GM23338 (cell line): ENCODE measurements at regions not wholly inside any gene's neighbourhood (a gene's known extent, or its start where the extent isn't known, plus 50 kb on each side); places are given as distances from the start of the nearest gene placed in this dataset.

Experiments
- ATAC-seq: fragments of 200-7000 bp; cut with Tn5 transposase; 3 replicates; pipeline ENCODE4 v1.9.1; 2020
- DNase-seq: peaks from one replicate; pipeline ENCODE4 v3.0.0-alpha.2; 2015; ENCODE audit warnings: low spot score
- H2AFZ ChIP-seq: fragments of 200-600 bp; sonication (generic); 2 replicates; pipeline ENCODE4 v1.8.0; 2016; ENCODE audit warnings: antibody characterized with exemption, mild to moderate bottlenecking, moderate library complexity
- H3F3A ChIP-seq: fragments of 200-600 bp; sonication (generic); replicated peaks from 2 replicates; pipeline ENCODE4 v1.8.0; 2017; ENCODE audit warnings: antibody characterized with exemption, mixed run types, low read depth
- H3K27ac ChIP-seq: fragments of 200-600 bp; sonication (generic); 2 replicates; pipeline ENCODE4 v1.6.1; 2016; ENCODE audit warnings: low read depth
- H3K27me3 ChIP-seq: fragments of 200-600 bp; sonication (generic); 2 replicates; pipeline ENCODE4 v1.8.0; 2016; ENCODE audit warnings: mild to moderate bottlenecking, mixed run types, moderate library complexity; ENCODE audit not compliant: insufficient read depth
- H3K36me3 ChIP-seq: fragments of 200-600 bp; sonication (generic); 2 replicates; pipeline ENCODE4 v1.8.0; 2016; ENCODE audit warnings: mild to moderate bottlenecking; ENCODE audit not compliant: insufficient read depth
- H3K4me1 ChIP-seq: fragments of 200-600 bp; sonication (generic); 2 replicates; pipeline ENCODE4 v1.8.0; 2016; ENCODE audit warnings: mild to moderate bottlenecking, moderate library complexity; ENCODE audit not compliant: insufficient read depth
- H3K4me2 ChIP-seq: fragments of 200-600 bp; sonication (generic); 2 replicates; pipeline ENCODE4 v1.7.1; 2017; ENCODE audit warnings: mixed run types
- H3K4me3 ChIP-seq: fragments of 200-600 bp; sonication (generic); 2 replicates; pipeline ENCODE4 v1.6.1; 2016; ENCODE audit warnings: mixed run types
- H3K79me2 ChIP-seq: fragments of 200-600 bp; sonication (generic); replicated peaks from 2 replicates; pipeline ENCODE4 v1.8.0; 2017; ENCODE audit warnings: mild to moderate bottlenecking; ENCODE audit not compliant: insufficient read depth
- H3K9me2 ChIP-seq: fragments of 200-600 bp; sonication (generic); 2 replicates; pipeline ENCODE4 v1.8.0; 2017; ENCODE audit not compliant: insufficient read depth
- H4K20me1 ChIP-seq: fragments of 200-600 bp; sonication (generic); replicated peaks from 2 replicates; pipeline ENCODE4 v1.8.0; 2017; ENCODE audit warnings: mild to moderate bottlenecking; ENCODE audit not compliant: insufficient read depth
- H3K27ac Mint-ChIP-seq: 2 replicates; pipeline ENCODE4 v1.8.0; 2020; ENCODE audit warnings: inconsistent platforms, mild to moderate bottlenecking, moderate library complexity, mixed read lengths
- H3K27me3 Mint-ChIP-seq: 3 replicates; pipeline ENCODE4 v1.8.0; 2022; ENCODE audit warnings: low read depth, mild to moderate bottlenecking, moderate library complexity, mixed read lengths, inconsistent platforms; ENCODE audit not compliant: insufficient read depth, poor library complexity
- H3K36me3 Mint-ChIP-seq: 3 replicates; pipeline ENCODE4 v1.8.0; 2021; ENCODE audit warnings: low read depth, mild to moderate bottlenecking, inconsistent platforms, moderate library complexity, mixed read lengths
- H3K4me1 Mint-ChIP-seq: 3 replicates; pipeline ENCODE4 v1.8.0; 2020; ENCODE audit warnings: mild to moderate bottlenecking, inconsistent platforms, mixed read lengths
- H3K4me3 Mint-ChIP-seq: 3 replicates; pipeline ENCODE4 v1.8.0; 2021; ENCODE audit warnings: moderate library complexity, mild to moderate bottlenecking, inconsistent platforms, mixed read lengths
- H3K9me3 Mint-ChIP-seq: 3 replicates; pipeline ENCODE4 v1.8.0; 2020; ENCODE audit warnings: moderate library complexity, mild to moderate bottlenecking, inconsistent platforms, mixed read lengths
- CREB1 ChIP-seq: fragments of 250-450 bp; sonication (Bioruptor Pico); IDR thresholded peaks from 2 replicates; pipeline ENCODE4 v1.5.0; 2020; ENCODE audit warnings: low read depth, mild to moderate bottlenecking, moderate library complexity
- EZH2 ChIP-seq: fragments of 200-600 bp; sonication (generic); IDR thresholded peaks from one replicate; pipeline ENCODE4 v1.8.0; 2017; ENCODE audit warnings: antibody characterized with exemption, mild to moderate bottlenecking, low read depth; ENCODE audit not compliant: unreplicated experiment
- EZH2phosphoT487 ChIP-seq: fragments of 200-600 bp; sonication (generic); IDR thresholded peaks from one replicate; pipeline ENCODE4 v1.8.1; 2018; ENCODE audit warnings: antibody characterized with exemption; ENCODE audit not compliant: unreplicated experiment
- JUNB ChIP-seq: IDR thresholded peaks from one replicate; pipeline ENCODE4 v1.6.1; 2016; ENCODE audit warnings: antibody characterized with exemption; ENCODE audit not compliant: unreplicated experiment
- NANOG ChIP-seq: IDR thresholded peaks from 2 replicates; pipeline ENCODE4 v1.6.1; 2016; ENCODE audit warnings: antibody characterized with exemption, borderline replicate concordance
- POLR2AphosphoS5 ChIP-seq: IDR thresholded peaks from 2 replicates; pipeline ENCODE4 v1.6.1; 2016; ENCODE audit warnings: antibody characterized with exemption, low read depth
- STAT1 ChIP-seq: IDR thresholded peaks from one replicate; pipeline ENCODE4 v1.6.1; 2016; ENCODE audit warnings: antibody characterized with exemption; ENCODE audit not compliant: unreplicated experiment
- ZNF114 ChIP-seq: fragments of 250-450 bp; sonication (Bioruptor Pico); IDR thresholded peaks from 2 replicates; pipeline ENCODE4 v1.5.0; 2020; ENCODE audit warnings: mild to moderate bottlenecking, moderate library complexity
- ZNF331 ChIP-seq: fragments of 250-450 bp; sonication (Bioruptor Pico); IDR thresholded peaks from 2 replicates; pipeline ENCODE4 v1.5.0; 2020; ENCODE audit warnings: low read depth, mild to moderate bottlenecking, moderate library complexity
- TF ChIP-seq, protein P1 (sequence below): IDR thresholded peaks from 2 replicates; pipeline ENCODE4 v1.6.1; 2016; ENCODE audit warnings: antibody characterized with exemption
- TF ChIP-seq, protein P2 (sequence below), 2 experiments: fragments of 200-600 bp in 1 of 2; sonication (generic) in 1 of 2; conservative IDR thresholded peaks; 2 replicates each; pipeline versions ENCODE4 v1.5.1 to v1.6.1; 2016 to 2017; ENCODE audit warnings: antibody characterized with exemption in 2 of 2, low read depth in 2 of 2, mild to moderate bottlenecking in 2 of 2, moderate library complexity in 1 of 2
- TF ChIP-seq, protein P3 (sequence below): fragments of 250-450 bp; sonication (Bioruptor Pico); IDR thresholded peaks from 2 replicates; pipeline ENCODE4 v1.5.0; 2020; ENCODE audit warnings: mild to moderate bottlenecking, moderate library complexity
- TF ChIP-seq, protein P4 (sequence below): IDR thresholded peaks from one replicate; pipeline ENCODE4 v1.6.1; 2018; ENCODE audit warnings: antibody characterized with exemption; ENCODE audit not compliant: unreplicated experiment

DNA sequence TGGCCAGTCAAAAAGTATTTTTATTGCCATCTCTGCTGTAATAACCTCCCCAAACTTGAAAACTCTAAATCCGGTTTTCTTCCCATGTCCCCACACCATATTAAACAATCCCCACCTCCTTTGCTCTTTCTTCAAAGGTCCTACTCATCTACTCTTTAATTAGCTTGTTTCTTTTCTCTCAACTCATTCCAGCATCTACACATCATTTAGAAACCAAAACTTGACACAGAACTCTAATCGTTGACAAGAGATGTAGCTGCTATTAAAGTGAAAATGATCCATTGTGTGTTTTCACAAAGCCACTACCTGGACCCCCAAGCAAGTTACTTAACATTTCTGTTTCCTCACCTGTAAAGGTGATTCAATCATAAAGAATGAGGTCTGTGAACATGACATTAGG lies 436.3 kb upstream of the NPVF start:
- Histone ChIP-seq H3K79me2 (no peaks in the 10 kb centered on the region), H2AFZ (no peak overlapping the region), H3K4me2 (no peak overlapping the region), H3K36me3 (no peaks in the 10 kb centered on the region), H3K4me3 (no peak overlapping the region), H3K9me2 (no peaks in the 10 kb centered on the region), H3K27me3 (no peaks in the 10 kb centered on the region), H4K20me1 (no peaks in the 10 kb centered on the region), H3K27ac (no peak overlapping the region), H3F3A (no peaks in the 10 kb centered on the region), H3K4me1 (no peaks in the 10 kb centered on the region)
- ATAC-seq (no peak), DNase-seq (no peak)
- Mint-ChIP-seq H3K36me3 (no peaks in the 10 kb centered on the region), H3K4me1 (peaks cover 12% of the 10 kb centered on the region), H3K9me3 (no peaks in the 10 kb centered on the region), H3K27me3 (peaks cover 1% of the 10 kb centered on the region), H3K4me3 (no peak overlapping the region), H3K27ac (no peak overlapping the region)
- TF ChIP-seq, protein P1, sequence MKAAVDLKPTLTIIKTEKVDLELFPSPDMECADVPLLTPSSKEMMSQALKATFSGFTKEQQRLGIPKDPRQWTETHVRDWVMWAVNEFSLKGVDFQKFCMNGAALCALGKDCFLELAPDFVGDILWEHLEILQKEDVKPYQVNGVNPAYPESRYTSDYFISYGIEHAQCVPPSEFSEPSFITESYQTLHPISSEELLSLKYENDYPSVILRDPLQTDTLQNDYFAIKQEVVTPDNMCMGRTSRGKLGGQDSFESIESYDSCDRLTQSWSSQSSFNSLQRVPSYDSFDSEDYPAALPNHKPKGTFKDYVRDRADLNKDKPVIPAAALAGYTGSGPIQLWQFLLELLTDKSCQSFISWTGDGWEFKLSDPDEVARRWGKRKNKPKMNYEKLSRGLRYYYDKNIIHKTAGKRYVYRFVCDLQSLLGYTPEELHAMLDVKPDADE: no peak
- TF ChIP-seq STAT1: no peak
- TF ChIP-seq NANOG: no peak
- TF ChIP-seq ZNF114 (CRISPR knock-in tag): no peak
- TF ChIP-seq EZH2: no peak
- no peak for TF ChIP-seq ZNF331 (CRISPR knock-in tag)
- TF ChIP-seq, protein P2, sequence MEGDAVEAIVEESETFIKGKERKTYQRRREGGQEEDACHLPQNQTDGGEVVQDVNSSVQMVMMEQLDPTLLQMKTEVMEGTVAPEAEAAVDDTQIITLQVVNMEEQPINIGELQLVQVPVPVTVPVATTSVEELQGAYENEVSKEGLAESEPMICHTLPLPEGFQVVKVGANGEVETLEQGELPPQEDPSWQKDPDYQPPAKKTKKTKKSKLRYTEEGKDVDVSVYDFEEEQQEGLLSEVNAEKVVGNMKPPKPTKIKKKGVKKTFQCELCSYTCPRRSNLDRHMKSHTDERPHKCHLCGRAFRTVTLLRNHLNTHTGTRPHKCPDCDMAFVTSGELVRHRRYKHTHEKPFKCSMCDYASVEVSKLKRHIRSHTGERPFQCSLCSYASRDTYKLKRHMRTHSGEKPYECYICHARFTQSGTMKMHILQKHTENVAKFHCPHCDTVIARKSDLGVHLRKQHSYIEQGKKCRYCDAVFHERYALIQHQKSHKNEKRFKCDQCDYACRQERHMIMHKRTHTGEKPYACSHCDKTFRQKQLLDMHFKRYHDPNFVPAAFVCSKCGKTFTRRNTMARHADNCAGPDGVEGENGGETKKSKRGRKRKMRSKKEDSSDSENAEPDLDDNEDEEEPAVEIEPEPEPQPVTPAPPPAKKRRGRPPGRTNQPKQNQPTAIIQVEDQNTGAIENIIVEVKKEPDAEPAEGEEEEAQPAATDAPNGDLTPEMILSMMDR (conservative IDR thresholded peaks at IDR 0.05; ENCODE audit: low read depth in 2 of 2): no peak
- no peak for TF ChIP-seq EZH2phosphoT487
- TF ChIP-seq, protein P3, sequence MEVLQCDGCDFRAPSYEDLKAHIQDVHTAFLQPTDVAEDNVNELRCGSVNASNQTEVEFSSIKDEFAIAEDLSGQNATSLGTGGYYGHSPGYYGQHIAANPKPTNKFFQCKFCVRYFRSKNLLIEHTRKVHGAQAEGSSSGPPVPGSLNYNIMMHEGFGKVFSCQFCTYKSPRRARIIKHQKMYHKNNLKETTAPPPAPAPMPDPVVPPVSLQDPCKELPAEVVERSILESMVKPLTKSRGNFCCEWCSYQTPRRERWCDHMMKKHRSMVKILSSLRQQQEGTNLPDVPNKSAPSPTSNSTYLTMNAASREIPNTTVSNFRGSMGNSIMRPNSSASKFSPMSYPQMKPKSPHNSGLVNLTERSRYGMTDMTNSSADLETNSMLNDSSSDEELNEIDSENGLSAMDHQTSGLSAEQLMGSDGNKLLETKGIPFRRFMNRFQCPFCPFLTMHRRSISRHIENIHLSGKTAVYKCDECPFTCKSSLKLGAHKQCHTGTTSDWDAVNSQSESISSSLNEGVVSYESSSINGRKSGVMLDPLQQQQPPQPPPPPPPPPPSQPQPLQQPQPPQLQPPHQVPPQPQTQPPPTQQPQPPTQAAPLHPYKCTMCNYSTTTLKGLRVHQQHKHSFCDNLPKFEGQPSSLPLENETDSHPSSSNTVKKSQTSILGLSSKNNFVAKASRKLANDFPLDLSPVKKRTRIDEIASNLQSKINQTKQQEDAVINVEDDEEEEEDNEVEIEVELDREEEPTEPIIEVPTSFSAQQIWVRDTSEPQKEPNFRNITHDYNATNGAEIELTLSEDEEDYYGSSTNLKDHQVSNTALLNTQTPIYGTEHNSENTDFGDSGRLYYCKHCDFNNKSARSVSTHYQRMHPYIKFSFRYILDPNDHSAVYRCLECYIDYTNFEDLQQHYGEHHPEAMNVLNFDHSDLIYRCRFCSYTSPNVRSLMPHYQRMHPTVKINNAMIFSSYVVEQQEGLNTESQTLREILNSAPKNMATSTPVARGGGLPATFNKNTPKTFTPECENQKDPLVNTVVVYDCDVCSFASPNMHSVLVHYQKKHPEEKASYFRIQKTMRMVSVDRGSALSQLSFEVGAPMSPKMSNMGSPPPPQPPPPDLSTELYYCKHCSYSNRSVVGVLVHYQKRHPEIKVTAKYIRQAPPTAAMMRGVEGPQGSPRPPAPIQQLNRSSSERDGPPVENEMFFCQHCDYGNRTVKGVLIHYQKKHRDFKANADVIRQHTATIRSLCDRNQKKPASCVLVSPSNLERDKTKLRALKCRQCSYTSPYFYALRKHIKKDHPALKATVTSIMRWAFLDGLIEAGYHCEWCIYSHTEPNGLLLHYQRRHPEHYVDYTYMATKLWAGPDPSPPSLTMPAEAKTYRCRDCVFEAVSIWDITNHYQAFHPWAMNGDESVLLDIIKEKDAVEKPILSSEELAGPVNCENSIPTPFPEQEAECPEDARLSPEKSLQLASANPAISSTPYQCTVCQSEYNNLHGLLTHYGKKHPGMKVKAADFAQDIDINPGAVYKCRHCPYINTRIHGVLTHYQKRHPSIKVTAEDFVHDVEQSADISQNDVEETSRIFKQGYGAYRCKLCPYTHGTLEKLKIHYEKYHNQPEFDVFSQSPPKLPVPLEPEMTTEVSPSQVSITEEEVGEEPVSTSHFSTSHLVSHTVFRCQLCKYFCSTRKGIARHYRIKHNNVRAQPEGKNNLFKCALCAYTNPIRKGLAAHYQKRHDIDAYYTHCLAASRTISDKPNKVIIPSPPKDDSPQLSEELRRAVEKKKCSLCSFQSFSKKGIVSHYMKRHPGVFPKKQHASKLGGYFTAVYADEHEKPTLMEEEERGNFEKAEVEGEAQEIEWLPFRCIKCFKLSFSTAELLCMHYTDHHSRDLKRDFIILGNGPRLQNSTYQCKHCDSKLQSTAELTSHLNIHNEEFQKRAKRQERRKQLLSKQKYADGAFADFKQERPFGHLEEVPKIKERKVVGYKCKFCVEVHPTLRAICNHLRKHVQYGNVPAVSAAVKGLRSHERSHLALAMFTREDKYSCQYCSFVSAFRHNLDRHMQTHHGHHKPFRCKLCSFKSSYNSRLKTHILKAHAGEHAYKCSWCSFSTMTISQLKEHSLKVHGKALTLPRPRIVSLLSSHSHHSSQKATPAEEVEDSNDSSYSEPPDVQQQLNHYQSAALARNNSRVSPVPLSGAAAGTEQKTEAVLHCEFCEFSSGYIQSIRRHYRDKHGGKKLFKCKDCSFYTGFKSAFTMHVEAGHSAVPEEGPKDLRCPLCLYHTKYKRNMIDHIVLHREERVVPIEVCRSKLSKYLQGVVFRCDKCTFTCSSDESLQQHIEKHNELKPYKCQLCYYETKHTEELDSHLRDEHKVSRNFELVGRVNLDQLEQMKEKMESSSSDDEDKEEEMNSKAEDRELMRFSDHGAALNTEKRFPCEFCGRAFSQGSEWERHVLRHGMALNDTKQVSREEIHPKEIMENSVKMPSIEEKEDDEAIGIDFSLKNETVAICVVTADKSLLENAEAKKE: no peak
- no peak for TF ChIP-seq JUNB
- TF ChIP-seq CREB1 (CRISPR knock-in tag): no peak
- TF ChIP-seq, protein P4, sequence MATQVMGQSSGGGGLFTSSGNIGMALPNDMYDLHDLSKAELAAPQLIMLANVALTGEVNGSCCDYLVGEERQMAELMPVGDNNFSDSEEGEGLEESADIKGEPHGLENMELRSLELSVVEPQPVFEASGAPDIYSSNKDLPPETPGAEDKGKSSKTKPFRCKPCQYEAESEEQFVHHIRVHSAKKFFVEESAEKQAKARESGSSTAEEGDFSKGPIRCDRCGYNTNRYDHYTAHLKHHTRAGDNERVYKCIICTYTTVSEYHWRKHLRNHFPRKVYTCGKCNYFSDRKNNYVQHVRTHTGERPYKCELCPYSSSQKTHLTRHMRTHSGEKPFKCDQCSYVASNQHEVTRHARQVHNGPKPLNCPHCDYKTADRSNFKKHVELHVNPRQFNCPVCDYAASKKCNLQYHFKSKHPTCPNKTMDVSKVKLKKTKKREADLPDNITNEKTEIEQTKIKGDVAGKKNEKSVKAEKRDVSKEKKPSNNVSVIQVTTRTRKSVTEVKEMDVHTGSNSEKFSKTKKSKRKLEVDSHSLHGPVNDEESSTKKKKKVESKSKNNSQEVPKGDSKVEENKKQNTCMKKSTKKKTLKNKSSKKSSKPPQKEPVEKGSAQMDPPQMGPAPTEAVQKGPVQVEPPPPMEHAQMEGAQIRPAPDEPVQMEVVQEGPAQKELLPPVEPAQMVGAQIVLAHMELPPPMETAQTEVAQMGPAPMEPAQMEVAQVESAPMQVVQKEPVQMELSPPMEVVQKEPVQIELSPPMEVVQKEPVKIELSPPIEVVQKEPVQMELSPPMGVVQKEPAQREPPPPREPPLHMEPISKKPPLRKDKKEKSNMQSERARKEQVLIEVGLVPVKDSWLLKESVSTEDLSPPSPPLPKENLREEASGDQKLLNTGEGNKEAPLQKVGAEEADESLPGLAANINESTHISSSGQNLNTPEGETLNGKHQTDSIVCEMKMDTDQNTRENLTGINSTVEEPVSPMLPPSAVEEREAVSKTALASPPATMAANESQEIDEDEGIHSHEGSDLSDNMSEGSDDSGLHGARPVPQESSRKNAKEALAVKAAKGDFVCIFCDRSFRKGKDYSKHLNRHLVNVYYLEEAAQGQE: no peak
- TF ChIP-seq POLR2AphosphoS5: no peak
